H9 (cell line): ENCODE measurements at regions not wholly inside any gene's neighbourhood (a gene's known extent, or its start where the extent isn't known, plus 50 kb on each side); places are given as distances from the start of the nearest gene placed in this dataset.

Experiments
- DNase-seq: peaks from one replicate; pipeline ENCODE4 v3.0.0-alpha.2; 2017
- H2AFZ ChIP-seq: one replicate; pipeline ENCODE4 v1.6.1; 2013; ENCODE audit warnings: mild to moderate bottlenecking, low read length, control low read depth, moderate library complexity
- H2AK5ac ChIP-seq: 2 replicates; pipeline ENCODE4 v1.6.1; 2013; ENCODE audit warnings: low read length, control low read depth, mixed read lengths; ENCODE audit not compliant: insufficient read length
- H2BK120ac ChIP-seq: one replicate; pipeline ENCODE4 v1.6.1; 2013; ENCODE audit warnings: low read depth, mild to moderate bottlenecking, low read length, control low read depth, inconsistent platforms; ENCODE audit not compliant: poor library complexity, severe bottlenecking
- H2BK12ac ChIP-seq: 2 replicates; pipeline ENCODE4 v1.6.1; 2013; ENCODE audit warnings: low read length, control low read depth, mixed read lengths, low read depth; ENCODE audit not compliant: insufficient read length
- H2BK15ac ChIP-seq: 2 replicates; pipeline ENCODE4 v1.6.1; 2013; ENCODE audit warnings: low read depth, low read length, control low read depth
- H2BK20ac ChIP-seq: one replicate; pipeline ENCODE4 v1.6.1; 2013; ENCODE audit warnings: low read depth, mild to moderate bottlenecking, low read length, control low read depth, inconsistent platforms; ENCODE audit not compliant: poor library complexity, severe bottlenecking
- H2BK5ac ChIP-seq: 2 replicates; pipeline ENCODE4 v1.6.1; 2013; ENCODE audit warnings: low read length, control low read depth, mixed read lengths; ENCODE audit not compliant: insufficient read length
- H3K14ac ChIP-seq: 2 replicates; pipeline ENCODE4 v1.6.1; 2013; ENCODE audit warnings: low read length, control low read depth; ENCODE audit not compliant: insufficient read depth
- H3K18ac ChIP-seq: 2 replicates; pipeline ENCODE4 v1.6.1; 2013; ENCODE audit warnings: low read depth, mild to moderate bottlenecking, mixed read lengths, low read length, control low read depth; ENCODE audit not compliant: insufficient read length
- H3K23ac ChIP-seq: 2 replicates; pipeline ENCODE4 v1.6.1; 2013; ENCODE audit warnings: low read length, control low read depth, mixed read lengths, low read depth; ENCODE audit not compliant: insufficient read length
- H3K23me2 ChIP-seq: 2 replicates; pipeline ENCODE4 v1.6.1; 2013; ENCODE audit warnings: low read depth, mild to moderate bottlenecking, mixed read lengths, low read length, control low read depth; ENCODE audit not compliant: insufficient read length, poor library complexity, severe bottlenecking
- H3K27ac ChIP-seq: 2 replicates; pipeline ENCODE4 v1.5.1; 2013; ENCODE audit warnings: low read length, control low read depth, mixed read lengths, low read depth; ENCODE audit not compliant: insufficient read length
- H3K27me3 ChIP-seq: 2 replicates; pipeline ENCODE4 v1.6.1; 2013; ENCODE audit warnings: low read length, control low read depth, inconsistent platforms; ENCODE audit not compliant: insufficient read depth
- H3K4ac ChIP-seq: 2 replicates; pipeline ENCODE4 v1.6.1; 2013; ENCODE audit warnings: low read depth, mild to moderate bottlenecking, control low read depth, inconsistent platforms, low read length, moderate library complexity
- H3K4me1 ChIP-seq: 2 replicates; pipeline ENCODE4 v1.6.1; 2013; ENCODE audit warnings: low read length, control low read depth, inconsistent platforms; ENCODE audit not compliant: insufficient read depth
- H3K4me2 ChIP-seq: 2 replicates; pipeline ENCODE4 v1.6.1; 2013; ENCODE audit warnings: low read length, control low read depth, mixed read lengths; ENCODE audit not compliant: insufficient read length, insufficient read depth
- H3K56ac ChIP-seq: 2 replicates; pipeline ENCODE4 v1.6.1; 2013; ENCODE audit warnings: low read depth, mild to moderate bottlenecking, mixed read lengths, low read length, control low read depth; ENCODE audit not compliant: insufficient read length
- H3K79me1 ChIP-seq: 2 replicates; pipeline ENCODE4 v1.6.1; 2013; ENCODE audit warnings: low read depth, mild to moderate bottlenecking, moderate library complexity, low read length, control low read depth, inconsistent platforms; ENCODE audit not compliant: insufficient read depth, poor library complexity, severe bottlenecking
- H3K79me2 ChIP-seq: 2 replicates; pipeline ENCODE4 v1.6.1; 2013; ENCODE audit warnings: low read length, control low read depth, inconsistent platforms; ENCODE audit not compliant: insufficient read depth
- H3K9ac ChIP-seq: 2 replicates; pipeline ENCODE4 v1.6.1; 2013; ENCODE audit warnings: low read length, control low read depth, mixed read lengths; ENCODE audit not compliant: insufficient read length; ENCODE audit errors: extremely low read depth
- H3K9me3 ChIP-seq: one replicate; pipeline ENCODE4 v1.6.1; 2013; ENCODE audit warnings: low read depth, low read length, inconsistent platforms; ENCODE audit not compliant: control insufficient read depth
- H3T11ph ChIP-seq: one replicate; pipeline ENCODE4 v1.6.1; 2013; ENCODE audit warnings: mild to moderate bottlenecking, low read length, control low read depth, inconsistent platforms
- H4K20me1 ChIP-seq: one replicate; pipeline ENCODE4 v1.6.1; 2013; ENCODE audit not compliant: control insufficient read depth, insufficient read length, insufficient read depth
- H4K5ac ChIP-seq: 2 replicates; pipeline ENCODE4 v1.6.1; 2013; ENCODE audit warnings: low read depth, mild to moderate bottlenecking, mixed read lengths, low read length, control low read depth; ENCODE audit not compliant: insufficient read length
- H4K8ac ChIP-seq: replicated peaks from 2 replicates; pipeline ENCODE4 v1.6.1; 2013; ENCODE audit warnings: low read length, control low read depth, mixed read lengths, low read depth; ENCODE audit not compliant: insufficient read length
- H4K91ac ChIP-seq: 2 replicates; pipeline ENCODE4 v1.6.1; 2013; ENCODE audit warnings: low read depth, mild to moderate bottlenecking, moderate library complexity, mixed read lengths, low read length, control low read depth; ENCODE audit not compliant: insufficient read length
- H3K27ac Mint-ChIP-seq, 3 experiments: 2 replicates in 2 of 3; 3 replicates in 1 of 3; pipeline ENCODE4 v1.8.0; 2020 to 2021; ENCODE audit warnings: mixed read lengths in 3 of 3, mild to moderate bottlenecking in 1 of 3, moderate library complexity in 1 of 3
- H3K27me3 Mint-ChIP-seq: 2 replicates; pipeline ENCODE4 v1.8.0; 2021; ENCODE audit warnings: low read depth, mild to moderate bottlenecking, moderate library complexity, mixed read lengths
- H3K36me3 Mint-ChIP-seq, 3 experiments: 2 replicates in 2 of 3; 3 replicates in 1 of 3; pipeline ENCODE4 v1.8.0; 2020 to 2021; ENCODE audit warnings: low read depth in 3 of 3, mixed read lengths in 3 of 3; ENCODE audit not compliant: insufficient read depth in 1 of 3
- H3K4me1 Mint-ChIP-seq, 2 experiments: 2 replicates each; pipeline ENCODE4 v1.8.0; 2020; ENCODE audit warnings: mixed read lengths in 2 of 2
- H3K4me3 Mint-ChIP-seq, 2 experiments: 2 replicates in 1 of 2; 3 replicates in 1 of 2; pipeline ENCODE4 v1.8.0; 2020 to 2021; ENCODE audit warnings: mild to moderate bottlenecking in 2 of 2, mixed read lengths in 2 of 2, moderate library complexity in 1 of 2
- H3K9me3 Mint-ChIP-seq, 2 experiments: 2 replicates in 1 of 2; 3 replicates in 1 of 2; pipeline ENCODE4 v1.8.0; 2020; ENCODE audit warnings: mild to moderate bottlenecking in 2 of 2, mixed read lengths in 2 of 2, moderate library complexity in 1 of 2
- WGBS: extraction: QIAGEN DNeasy Blood & Tissue Kit; methylation state at CpG from one replicate; pipeline ENCODE4 v1.1.7; 2013; ENCODE audit warnings: missing lambda C conversion rate, low lambda C conversion rate, mixed read lengths; ENCODE audit not compliant: insufficient read length; ENCODE audit errors: extremely low coverage; 5-methylcytosine and 5-hydroxymethylcytosine counted together
- TF ChIP-seq, protein P1 (sequence below): fragments of 200-600 bp; sonication (generic); conservative IDR thresholded peaks from 3 replicates; pipeline ENCODE4 v1.8.0; 2021; ENCODE audit warnings: antibody characterized with exemption, mild to moderate bottlenecking

DNA sequence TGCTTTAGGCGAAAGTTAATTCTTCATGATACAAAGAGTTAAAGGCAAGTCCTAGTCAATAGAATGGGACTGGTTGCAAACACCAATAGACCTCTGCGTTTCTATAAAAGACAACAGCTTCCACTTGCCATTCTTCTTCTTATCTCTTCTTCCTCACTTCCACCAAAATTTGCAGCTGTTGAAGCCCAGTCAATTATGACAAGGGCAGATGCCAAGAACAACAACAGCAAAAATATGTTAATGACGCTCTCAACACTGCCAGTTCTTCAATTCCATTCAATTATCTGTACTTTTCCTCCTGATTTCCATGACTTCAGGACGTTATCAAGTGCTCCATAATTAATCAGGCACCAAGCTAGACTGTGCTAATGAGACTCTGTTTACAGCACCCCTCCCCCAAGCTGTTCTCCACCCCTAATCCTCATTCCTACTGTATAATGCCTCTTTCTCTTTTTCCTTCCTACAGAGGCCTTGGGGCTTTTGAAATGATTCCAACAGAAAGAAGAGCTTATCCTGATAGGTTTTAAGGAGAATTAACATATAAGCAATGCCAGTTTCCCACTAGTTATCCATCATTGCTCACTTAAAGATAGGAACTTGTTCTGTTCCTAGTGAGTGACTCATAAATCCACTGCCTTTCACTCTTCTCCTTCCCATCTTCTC, 1160.5 kb downstream of the IGSF11 start:
- no peak overlapping the region for H2BK12ac ChIP-seq
- Mint-ChIP-seq H3K36me3 (no peaks in the 10 kb centered on the region), H3K27me3 (no peaks in the 10 kb centered on the region), H3K9me3 (no peaks in the 10 kb centered on the region), H3K4me3 (no peak overlapping the region), H3K27ac (peak overlapping the region in 2 of 3 experiments; percentile 11 to 27; a peak in 2 of 7 replicates), H3K4me1 (peaks cover 8 to 15% of the 10 kb centered on the region in 2 experiments)
- no peak overlapping the region for H3K56ac ChIP-seq
- no CpG with 5 or more reads among the region's 4 CpGs for WGBS
- no peak overlapping the region for H2BK15ac ChIP-seq
- no peak overlapping the region for H2BK5ac ChIP-seq
- no peaks in the 10 kb centered on the region for H3K9me3 ChIP-seq
- H3K27ac ChIP-seq: no peak overlapping the region
- no peak overlapping the region for H3K4ac ChIP-seq
- no peak overlapping the region for H2BK120ac ChIP-seq
- no peak overlapping the region for H4K91ac ChIP-seq
- H3K23ac ChIP-seq: no peak overlapping the region
- no peaks in the 10 kb centered on the region for H3K79me1 ChIP-seq
- H3K23me2 ChIP-seq: no peaks in the 10 kb centered on the region
- no peak overlapping the region for H4K8ac ChIP-seq
- no peaks in the 10 kb centered on the region for H3K79me2 ChIP-seq
- H4K20me1 ChIP-seq: no peaks in the 10 kb centered on the region
- H3K4me2 ChIP-seq: no peak overlapping the region
- no peak for DNase-seq
- no peak overlapping the region for H2BK20ac ChIP-seq
- H3K4me1 ChIP-seq: no peaks in the 10 kb centered on the region; the same call in 1 of the 2 replicates
- no peak overlapping the region for H3K18ac ChIP-seq
- no peak overlapping the region for H3K14ac ChIP-seq
- H3K9ac ChIP-seq: no peak overlapping the region
- TF ChIP-seq, protein P1, sequence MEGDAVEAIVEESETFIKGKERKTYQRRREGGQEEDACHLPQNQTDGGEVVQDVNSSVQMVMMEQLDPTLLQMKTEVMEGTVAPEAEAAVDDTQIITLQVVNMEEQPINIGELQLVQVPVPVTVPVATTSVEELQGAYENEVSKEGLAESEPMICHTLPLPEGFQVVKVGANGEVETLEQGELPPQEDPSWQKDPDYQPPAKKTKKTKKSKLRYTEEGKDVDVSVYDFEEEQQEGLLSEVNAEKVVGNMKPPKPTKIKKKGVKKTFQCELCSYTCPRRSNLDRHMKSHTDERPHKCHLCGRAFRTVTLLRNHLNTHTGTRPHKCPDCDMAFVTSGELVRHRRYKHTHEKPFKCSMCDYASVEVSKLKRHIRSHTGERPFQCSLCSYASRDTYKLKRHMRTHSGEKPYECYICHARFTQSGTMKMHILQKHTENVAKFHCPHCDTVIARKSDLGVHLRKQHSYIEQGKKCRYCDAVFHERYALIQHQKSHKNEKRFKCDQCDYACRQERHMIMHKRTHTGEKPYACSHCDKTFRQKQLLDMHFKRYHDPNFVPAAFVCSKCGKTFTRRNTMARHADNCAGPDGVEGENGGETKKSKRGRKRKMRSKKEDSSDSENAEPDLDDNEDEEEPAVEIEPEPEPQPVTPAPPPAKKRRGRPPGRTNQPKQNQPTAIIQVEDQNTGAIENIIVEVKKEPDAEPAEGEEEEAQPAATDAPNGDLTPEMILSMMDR: no peak
- no peak overlapping the region for H4K5ac ChIP-seq
- H2AK5ac ChIP-seq: no peak overlapping the region
- no peaks in the 10 kb centered on the region for H3K27me3 ChIP-seq
- H2AFZ ChIP-seq: no peak overlapping the region
- no peak overlapping the region for H3T11ph ChIP-seq
